OCI-LY1 (cell line): ENCODE measurements at regions not wholly inside any gene's neighbourhood (a gene's known extent, or its start where the extent isn't known, plus 50 kb on each side); places are given as distances from the start of the nearest gene placed in this dataset.
"Not testable (repeated sequence)": the region's sequence is repeated elsewhere in the genome, so short reads cannot be mapped to it uniquely, and the experiment has no call there.

Source experiments
- H2AFZ ChIP-seq: fragments of 200-600 bp; sonication (generic), shearing (Covaris generic); 2 replicates; pipeline ENCODE4 v1.6.0; 2014; ENCODE audit warnings: antibody characterized with exemption, mild to moderate bottlenecking, low read length
- H3F3A ChIP-seq: fragments of 200-600 bp; sonication (generic), shearing (Covaris generic); 2 replicates; pipeline ENCODE4 v1.6.0; 2014; ENCODE audit warnings: mild to moderate bottlenecking, antibody characterized with exemption, low read length, moderate library complexity; ENCODE audit not compliant: insufficient read depth
- H3K27ac ChIP-seq: fragments of 200-600 bp; sonication (generic); 2 replicates; pipeline ENCODE4 v1.5.1; 2014; ENCODE audit warnings: low read length, mixed run types, mild to moderate bottlenecking, low read depth; ENCODE audit not compliant: poor library complexity, severe bottlenecking
- H3K27me3 ChIP-seq: fragments of 200-600 bp; sonication (generic); 2 replicates; pipeline ENCODE4 v1.6.0; 2014; ENCODE audit warnings: antibody characterized with exemption, mild to moderate bottlenecking, low read length, moderate library complexity; ENCODE audit not compliant: insufficient read depth
- H3K36me3 ChIP-seq: fragments of 200-600 bp; sonication (generic); 2 replicates; pipeline ENCODE4 v1.6.1; 2014; ENCODE audit warnings: mild to moderate bottlenecking, antibody characterized with exemption, low read length, moderate library complexity, mixed read lengths; ENCODE audit not compliant: insufficient read depth
- H3K4me1 ChIP-seq: fragments of 200-600 bp; sonication (generic); 2 replicates; pipeline ENCODE4 v1.5.1; 2014; ENCODE audit warnings: mild to moderate bottlenecking, low read length, moderate library complexity; ENCODE audit not compliant: insufficient read depth, severe bottlenecking
- H3K4me2 ChIP-seq: fragments of 200-600 bp; sonication (generic), shearing (Covaris generic); 2 replicates; pipeline ENCODE4 v1.6.1; 2014; ENCODE audit warnings: low read length
- H3K4me3 ChIP-seq: fragments of 200-600 bp; sonication (generic); 2 replicates; pipeline ENCODE4 v1.5.1; 2014; ENCODE audit warnings: low read length, low read depth, mild to moderate bottlenecking, mixed read lengths; ENCODE audit not compliant: poor library complexity, severe bottlenecking
- H3K79me2 ChIP-seq: fragments of 200-600 bp; shearing (Covaris generic); 2 replicates; pipeline ENCODE4 v1.6.1; 2016; ENCODE audit warnings: mixed run types, low read length, mixed read lengths; ENCODE audit not compliant: insufficient read depth
- H3K9ac ChIP-seq: fragments of 200-600 bp; sonication (generic), shearing (Covaris generic); 2 replicates; pipeline ENCODE4 v1.6.1; 2014; ENCODE audit warnings: mild to moderate bottlenecking, low read length, mixed read lengths
- H3K9me2 ChIP-seq: fragments of 200-600 bp; sonication (generic), shearing (Covaris generic); 2 replicates; pipeline ENCODE4 v1.6.1; 2014; ENCODE audit warnings: low read depth, mild to moderate bottlenecking, low read length, mixed read lengths
- H3K9me3 ChIP-seq: fragments of 200-600 bp; shearing (Covaris generic); 2 replicates; pipeline ENCODE4 v1.6.1; 2014; ENCODE audit warnings: low read length, mixed read lengths
- H4K20me1 ChIP-seq: fragments of 200-600 bp; sonication (generic), shearing (Covaris generic); 2 replicates; pipeline ENCODE4 v1.6.0; 2016; ENCODE audit warnings: mild to moderate bottlenecking, low read length; ENCODE audit not compliant: insufficient read depth
- CTCF ChIP-seq: fragments of 200-600 bp; sonication (generic), shearing (Covaris generic); IDR thresholded peaks from 2 replicates; pipeline ENCODE4 v1.5.1; 2017; ENCODE audit warnings: mild to moderate bottlenecking, antibody characterized with exemption, low read length, moderate library complexity, mixed read lengths
- EZH2 ChIP-seq: fragments of 200-600 bp; sonication (generic), shearing (Covaris generic); IDR thresholded peaks from 2 replicates; pipeline ENCODE4 v1.8.0; 2017; ENCODE audit warnings: borderline replicate concordance, mixed run types, mild to moderate bottlenecking, antibody characterized with exemption, low read length, moderate library complexity, mixed read lengths

- Histone ChIP-seq H3K4me2 (no peak overlapping the region), H3K4me1 (no peaks in the 10 kb centered on the region), H3K79me2 (no peaks in the 10 kb centered on the region), H4K20me1 (no peaks in the 10 kb centered on the region), H2AFZ (no peak overlapping the region), H3K27me3 (no peaks in the 10 kb centered on the region), H3K9me3 (no peaks in the 10 kb centered on the region), H3K4me3 (no peak overlapping the region), H3K9ac (no peak overlapping the region), H3K9me2 (no peaks in the 10 kb centered on the region), H3F3A (no peaks in the 10 kb centered on the region), H3K27ac (no peak overlapping the region), H3K36me3 (no peaks in the 10 kb centered on the region)
- TF ChIP-seq EZH2: no peak
- no peak for TF ChIP-seq CTCF
Measured at GRCh38 chr14:22177870-22178269, 411.2 kb downstream of the DAD1 start.

DNA sequence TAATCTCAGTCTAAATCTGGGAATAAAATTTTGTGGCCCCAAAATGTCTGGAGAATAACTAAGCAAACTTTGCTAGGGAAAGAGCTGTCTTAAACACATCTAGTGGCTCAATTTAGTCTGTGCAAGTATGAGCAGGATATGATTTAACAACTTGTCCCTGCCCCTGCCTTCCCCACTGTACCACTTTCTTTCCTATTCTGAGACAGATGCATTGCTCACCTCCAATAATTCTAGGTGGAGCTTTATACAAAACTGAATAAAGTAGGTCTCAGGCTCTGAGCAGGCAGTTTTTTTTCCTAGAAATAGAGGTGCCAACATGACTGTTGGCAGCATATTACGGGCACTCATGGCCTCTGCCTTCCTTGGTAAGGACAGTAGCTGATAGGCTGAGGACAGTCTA, 412.1 kb downstream of the DAD1 start:
- Histone ChIP-seq H3K9me3 (no peaks in the 10 kb centered on the region), H3K9ac (no peak overlapping the region), H4K20me1 (no peaks in the 10 kb centered on the region), H3K4me3 (no peak overlapping the region), H3K4me2 (no peak overlapping the region), H2AFZ (no peak overlapping the region), H3K27me3 (no peaks in the 10 kb centered on the region), H3K79me2 (no peaks in the 10 kb centered on the region), H3F3A (no peaks in the 10 kb centered on the region), H3K9me2 (no peaks in the 10 kb centered on the region), H3K4me1 (no peaks in the 10 kb centered on the region), H3K27ac (no peak overlapping the region), H3K36me3 (no peaks in the 10 kb centered on the region)
- TF ChIP-seq CTCF (no peak), EZH2 (no peak)

- not testable (repeated sequence) for H3K4me3 ChIP-seq, H3K36me3 ChIP-seq, H2AFZ ChIP-seq, H3K9ac ChIP-seq, H3K4me2 ChIP-seq, H3K27ac ChIP-seq, H3F3A ChIP-seq, H3K9me3 ChIP-seq, H3K4me1 ChIP-seq, H3K9me2 ChIP-seq, H3K27me3 ChIP-seq, H3K79me2 ChIP-seq, H4K20me1 ChIP-seq
Measured at GRCh38 chr14:22175278-22175558, 413.8 kb downstream of the DAD1 start.

DNA sequence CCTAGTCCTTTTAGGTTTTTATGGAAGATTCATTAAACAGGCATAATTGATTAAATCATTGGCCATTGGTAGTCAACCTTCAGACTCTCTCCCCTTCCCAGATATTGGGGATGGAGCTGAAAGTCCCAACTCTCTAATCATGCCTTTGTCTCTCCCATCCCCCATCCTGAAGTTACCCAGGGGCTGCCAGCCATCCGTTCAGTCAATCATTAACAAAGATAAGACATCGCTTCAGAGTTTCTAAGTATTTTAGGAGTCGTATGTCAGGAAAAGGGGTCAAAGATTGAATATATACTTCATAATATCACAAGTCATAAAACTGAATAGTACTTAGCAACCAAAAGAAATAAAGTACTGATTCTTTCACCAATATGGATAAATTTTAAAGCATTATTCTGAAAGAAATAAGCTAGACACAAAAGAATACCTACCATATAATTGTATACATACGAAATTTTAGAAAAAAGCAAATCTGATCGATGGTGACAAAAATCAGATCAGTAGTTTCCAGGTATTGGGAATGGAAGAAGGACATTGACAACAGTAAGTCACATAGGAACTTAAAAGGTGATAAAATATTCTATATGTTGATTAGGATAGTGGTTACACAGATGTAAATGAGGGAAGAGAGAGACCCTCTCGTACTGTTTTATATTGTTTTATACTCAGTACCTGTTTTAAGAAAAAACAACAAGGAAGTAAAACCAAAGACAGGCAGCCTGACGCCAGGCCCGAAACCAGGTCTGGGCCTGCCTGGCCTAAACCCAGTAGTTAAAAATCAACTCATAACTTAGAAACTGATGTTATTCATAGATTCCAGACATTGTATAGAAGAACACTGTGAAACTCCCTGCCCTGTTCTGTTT, 414.4 kb downstream of the DAD1 start:
- Histone ChIP-seq H3K9ac (no peak overlapping the region), H3K4me1 (no peaks in the 10 kb centered on the region)

More for the DNA sequence above, 414.4 kb downstream of the DAD1 start:
- Histone ChIP-seq H3F3A (no peaks in the 10 kb centered on the region), H3K9me3 (no peaks in the 10 kb centered on the region), H3K4me3 (no peak overlapping the region), H3K79me2 (no peaks in the 10 kb centered on the region), H2AFZ (no peak overlapping the region), H3K9me2 (no peaks in the 10 kb centered on the region), H3K36me3 (no peaks in the 10 kb centered on the region), H3K4me2 (no peak overlapping the region), H3K27me3 (no peaks in the 10 kb centered on the region), H3K27ac (no peak overlapping the region), H4K20me1 (no peaks in the 10 kb centered on the region)
- no peak for TF ChIP-seq CTCF
